Panc1 (cell line): ENCODE measurements at regions not wholly inside any gene's neighbourhood (a gene's known extent, or its start where the extent isn't known, plus 50 kb on each side); places are given as distances from the start of the nearest gene placed in this dataset.

Source experiments
- ATAC-seq: fragments of 200-7000 bp; cut with Tn5 transposase; 2 replicates; pipeline ENCODE4 v1.9.1; 2020; ENCODE audit warnings: mild to moderate bottlenecking, moderate library complexity
- BruUV-seq: library from RNA; stranded (reverse); fragments of 400-500 nt; replicated peaks from 2 replicates; lab custom pipeline; 2021; lab: Mats Ljungman, UMichigan
- CTCF ChIA-PET: fragments of 300-600 bp; sonication (Branson Sonifier 250); formaldehyde crosslinking; loops from one replicate; lab custom pipeline; 2022; ENCODE audit warnings: antibody characterized with exemption; lab: Charles Lee
- POLR2A ChIA-PET: fragments of 300-600 bp; sonication (Branson Sonifier 250); formaldehyde crosslinking; loops from one replicate; lab custom pipeline; 2022; ENCODE audit warnings: antibody characterized with exemption; lab: Charles Lee
- DNase-seq: peaks from one replicate; pipeline ENCODE4 v3.0.0-alpha.2; 2010; ENCODE audit warnings: low read depth, low spot score
- H3K27ac ChIP-seq: 2 replicates; pipeline ENCODE4 v1.5.1; 2011; ENCODE audit warnings: mild to moderate bottlenecking, low read length, inconsistent platforms
- H3K27me3 ChIP-seq: fragments of 200-500 bp; sonication (Bioruptor generic); 2 replicates; pipeline ENCODE4 v1.6.0; 2014; ENCODE audit warnings: low read length, inconsistent platforms; ENCODE audit not compliant: control insufficient read depth, insufficient read depth
- H3K36me3 ChIP-seq: fragments of 200-500 bp; sonication (Bioruptor generic); 2 replicates; pipeline ENCODE4 v1.5.1; 2014; ENCODE audit warnings: inconsistent platforms, mild to moderate bottlenecking, low read length, moderate library complexity; ENCODE audit not compliant: control insufficient read depth, insufficient read depth
- H3K4me1 ChIP-seq: 2 replicates; pipeline ENCODE4 v1.5.1; 2011; ENCODE audit warnings: inconsistent platforms, mild to moderate bottlenecking, low read length, moderate library complexity; ENCODE audit not compliant: control insufficient read depth, insufficient read depth
- H3K4me3 ChIP-seq, 2 experiments: 2 replicates each; pipeline ENCODE4 v1.5.1; 2011 to 2012; ENCODE audit warnings: low read depth in 2 of 2, low read length in 2 of 2, mild to moderate bottlenecking in 2 of 2, inconsistent platforms in 1 of 2, moderate library complexity in 1 of 2
- H3K9me3 ChIP-seq: fragments of 200-500 bp; sonication (Bioruptor generic); 2 replicates; pipeline ENCODE4 v1.5.1; 2014; ENCODE audit warnings: low read depth, mild to moderate bottlenecking, inconsistent platforms, low read length, moderate library complexity; ENCODE audit not compliant: control insufficient read depth, insufficient read depth
- CTCF ChIP-seq: fragments of 450-650 bp; IDR thresholded peaks from 2 replicates; pipeline ENCODE4 v1.5.1; 2017; ENCODE audit warnings: mild to moderate bottlenecking
- POLR2AphosphoS5 ChIP-seq: IDR thresholded peaks from 2 replicates; pipeline ENCODE4 v1.6.1; 2012; ENCODE audit warnings: mild to moderate bottlenecking, low read depth, low read length, moderate library complexity
- REST ChIP-seq, 2 experiments: IDR thresholded peaks; 2 replicates each; pipeline ENCODE4 v1.6.1; 2011 to 2012; ENCODE audit warnings: low read depth in 2 of 2, control low read depth in 1 of 2, low read length in 1 of 2, mild to moderate bottlenecking in 1 of 2, moderate library complexity in 1 of 2; ENCODE audit not compliant: insufficient read depth in 1 of 2
- SIN3A ChIP-seq: IDR thresholded peaks from 2 replicates; pipeline ENCODE4 v1.6.1; 2012; ENCODE audit warnings: low read depth, mild to moderate bottlenecking, low read length, moderate library complexity, borderline replicate concordance; ENCODE audit not compliant: insufficient read depth
- TCF7L2 ChIP-seq: IDR thresholded peaks from 2 replicates; pipeline ENCODE4 v1.6.1; 2011; ENCODE audit warnings: mild to moderate bottlenecking, low read depth, low read length, inconsistent platforms
- in situ Hi-C: cut with HindIII; loops from 2 replicates; pipeline ENCODE4 v1.10.0; 2016; ENCODE audit warnings: low sequenced_read_pairs, low pct_unique_long_range_greater_than_20kb
- intact Hi-C: fragments of 100-400 bp; cut with micrococcal nuclease; formaldehyde crosslinking; loops from one replicate; pipeline ENCODE4 v1.10.0; 2022; ENCODE audit not compliant: unreplicated experiment

- ChIA-PET CTCF (no interaction called here), POLR2A (no interaction called here)
Observed at GRCh38 chr5:4646715-4647375, 493.3 kb upstream of the ADAMTS16 start.

GRCh38 chr5:4647955-4648354 is 492.2 kb upstream of the ADAMTS16 start:
- no peak overlapping the region for H3K4me3 ChIP-seq
- intact Hi-C loops = no loop called here
- no peaks in the 10 kb centered on the region for H3K9me3 ChIP-seq
- DNase-seq = no peak
- no peak overlapping the region for H3K27ac ChIP-seq
- no peaks in the 10 kb centered on the region for H3K27me3 ChIP-seq
- no peak for ATAC-seq
- in situ Hi-C loops = no loop called here
- no peak for TF ChIP-seq SIN3A
- no peak for TF ChIP-seq CTCF
- POLR2A ChIA-PET = no interaction called here
- no TSS peak for BruUV-seq
- H3K36me3 ChIP-seq = no peaks in the 10 kb centered on the region
- CTCF ChIA-PET = no interaction called here
- no peaks in the 10 kb centered on the region for H3K4me1 ChIP-seq

More at GRCh38 chr5:4646715-4647375, 493.3 kb upstream of the ADAMTS16 start:
- in situ Hi-C loops (no loop called here), intact Hi-C loops (no loop called here)
- no peaks in the 10 kb centered on the region for H3K9me3 ChIP-seq
- no peak for TF ChIP-seq TCF7L2
- TF ChIP-seq CTCF = no peak
- no peak for TF ChIP-seq POLR2AphosphoS5
- TF ChIP-seq SIN3A = no peak
- no peak for TF ChIP-seq REST (IDR thresholded peaks at IDR 0.05; ENCODE audit: insufficient read depth in 1 of 2, low read depth in 2 of 2, low read length in 1 of 2)
- no peaks in the 10 kb centered on the region for H3K36me3 ChIP-seq
- ATAC-seq (no peak), DNase-seq (no peak)
- no TSS peak for BruUV-seq
- H3K4me3 ChIP-seq = no peak overlapping the region
- no peak overlapping the region for H3K27ac ChIP-seq
- H3K27me3 ChIP-seq = no peaks in the 10 kb centered on the region
- H3K4me1 ChIP-seq = no peaks in the 10 kb centered on the region
